Neural cell (in vitro differentiated cells): ENCODE measurements at regions not wholly inside any gene's neighbourhood (a gene's known extent, or its start where the extent isn't known, plus 50 kb on each side); places are given as distances from the start of the nearest gene placed in this dataset.

Source experiments
- H2AFZ ChIP-seq: fragments of 200-600, 300-800 bp; sonication (generic), shearing (Covaris generic); 2 replicates; pipeline ENCODE4 v1.6.0; 2014; ENCODE audit warnings: low read depth, mild to moderate bottlenecking, antibody characterized with exemption, low read length, moderate library complexity
- H3F3A ChIP-seq: fragments of 200-600 bp; shearing (Covaris generic); 2 replicates; pipeline ENCODE4 v1.6.1; 2016; ENCODE audit warnings: mild to moderate bottlenecking, moderate library complexity, mixed read lengths, antibody characterized with exemption, low read length; ENCODE audit not compliant: insufficient read depth, poor library complexity, severe bottlenecking
- H3K27ac ChIP-seq: fragments of 200-600, 300-800 bp; sonication (generic), shearing (Covaris generic); 2 replicates; pipeline ENCODE4 v1.5.1; 2014; ENCODE audit warnings: mild to moderate bottlenecking, low read length, moderate library complexity
- H3K27me3 ChIP-seq: fragments of 300-800, 200-600 bp; sonication (generic), shearing (Covaris generic); 2 replicates; pipeline ENCODE4 v1.6.0; 2014; ENCODE audit warnings: mild to moderate bottlenecking, low read depth, low read length, moderate library complexity; ENCODE audit not compliant: insufficient read depth
- H3K36me3 ChIP-seq: fragments of 300-800, 200-600 bp; sonication (generic), shearing (Covaris generic); 2 replicates; pipeline ENCODE4 v1.5.1; 2014; ENCODE audit warnings: mild to moderate bottlenecking, antibody characterized with exemption, low read length, moderate library complexity; ENCODE audit not compliant: insufficient read depth
- H3K4me2 ChIP-seq: fragments of 300-800, 200-600 bp; sonication (generic), shearing (Covaris generic); 2 replicates; pipeline ENCODE4 v1.6.0; 2014; ENCODE audit warnings: mild to moderate bottlenecking, low read length
- H3K4me3 ChIP-seq: fragments of 300-800, 200-600 bp; sonication (generic), shearing (Covaris generic); 2 replicates; pipeline ENCODE4 v1.5.1; 2014; ENCODE audit warnings: mild to moderate bottlenecking, low read length, moderate library complexity
- H3K79me2 ChIP-seq: fragments of 200-600 bp; shearing (Covaris generic); replicated peaks from 2 replicates; pipeline ENCODE4 v1.6.0; 2014; ENCODE audit warnings: mild to moderate bottlenecking, low read length, moderate library complexity; ENCODE audit not compliant: insufficient read depth
- H3K9ac ChIP-seq: fragments of 300-800, 200-600 bp; sonication (generic), shearing (Covaris generic); 2 replicates; pipeline ENCODE4 v1.6.1; 2016; ENCODE audit warnings: mild to moderate bottlenecking, low read length, mixed read lengths
- H3K9me2 ChIP-seq: fragments of 200-600 bp; shearing (Covaris generic); 2 replicates; pipeline ENCODE4 v1.6.1; 2016; ENCODE audit warnings: mild to moderate bottlenecking, low read length, mixed read lengths; ENCODE audit not compliant: insufficient read depth
- H3K9me3 ChIP-seq: fragments of 200-600, 300-800 bp; sonication (generic), shearing (Covaris generic); 2 replicates; pipeline ENCODE4 v1.6.1; 2016; ENCODE audit warnings: mild to moderate bottlenecking, mixed run types, low read length, moderate library complexity, mixed read lengths
- H4K20me1 ChIP-seq: fragments of 200-600 bp; shearing (Covaris generic); 2 replicates; pipeline ENCODE4 v1.6.1; 2016; ENCODE audit warnings: mild to moderate bottlenecking, mixed run types; ENCODE audit not compliant: insufficient read depth
- CTCF ChIP-seq: fragments of 450-650 bp; IDR thresholded peaks from 2 replicates; pipeline ENCODE4 v1.5.1; 2014; ENCODE audit warnings: antibody characterized with exemption, mild to moderate bottlenecking, moderate library complexity; ENCODE audit not compliant: poor library complexity, severe bottlenecking
- EP300 ChIP-seq: fragments of 450-650 bp; conservative IDR thresholded peaks from 2 replicates; pipeline ENCODE4 v1.6.1; 2014; ENCODE audit warnings: antibody characterized with exemption, mild to moderate bottlenecking, moderate library complexity; ENCODE audit not compliant: poor library complexity, severe bottlenecking
- EZH2 ChIP-seq: fragments of 200-600, 300-800 bp; shearing (Covaris generic), sonication (generic); IDR thresholded peaks from 2 replicates; pipeline ENCODE4 v1.6.1; 2014; ENCODE audit warnings: antibody characterized with exemption, low read length, borderline replicate concordance, mild to moderate bottlenecking; ENCODE audit not compliant: insufficient read depth, poor library complexity, severe bottlenecking
- MXI1 ChIP-seq: fragments of 450-650 bp; conservative IDR thresholded peaks from 2 replicates; pipeline ENCODE4 v1.6.1; 2014; ENCODE audit warnings: antibody characterized with exemption, mild to moderate bottlenecking; ENCODE audit not compliant: poor library complexity, severe bottlenecking
- POLR2AphosphoS5 ChIP-seq: IDR thresholded peaks from 2 replicates; pipeline ENCODE4 v1.6.1; 2012
- RAD21 ChIP-seq: fragments of 450-650 bp; conservative IDR thresholded peaks from 2 replicates; pipeline ENCODE4 v1.6.1; 2014; ENCODE audit warnings: antibody characterized with exemption, mild to moderate bottlenecking, moderate library complexity
- REST ChIP-seq: IDR thresholded peaks from 2 replicates; pipeline ENCODE4 v1.6.1; 2012; ENCODE audit warnings: borderline replicate concordance
- SMC3 ChIP-seq: fragments of 450-650 bp; conservative IDR thresholded peaks from 2 replicates; pipeline ENCODE4 v1.6.1; 2014; ENCODE audit warnings: antibody characterized with exemption, mild to moderate bottlenecking, moderate library complexity; ENCODE audit not compliant: poor library complexity
- TAF1 ChIP-seq: IDR thresholded peaks from 2 replicates; pipeline ENCODE4 v1.6.1; 2012; ENCODE audit warnings: low read depth

GRCh38 chr1:168371477-168371876 is 90.8 kb downstream of the TBX19 start:
- no peaks in the 10 kb centered on the region for H4K20me1 ChIP-seq
- no peak overlapping the region for H3K9ac ChIP-seq
- H3K4me3 ChIP-seq: no peak overlapping the region
- no peaks in the 10 kb centered on the region for H3K79me2 ChIP-seq
- no peaks in the 10 kb centered on the region for H3K9me2 ChIP-seq
- H3F3A ChIP-seq: no peaks in the 10 kb centered on the region
- no peak overlapping the region for H3K4me2 ChIP-seq
- H3K36me3 ChIP-seq: no peaks in the 10 kb centered on the region
- no peaks in the 10 kb centered on the region for H3K9me3 ChIP-seq
- no peaks in the 10 kb centered on the region for H3K27me3 ChIP-seq
- H3K27ac ChIP-seq: no peak overlapping the region
- H2AFZ ChIP-seq: no peak overlapping the region
- no peak for TF ChIP-seq CTCF
- no peak for TF ChIP-seq RAD21

- no peaks in the 10 kb centered on the region for H3K27me3 ChIP-seq
- H3K79me2 ChIP-seq: no peaks in the 10 kb centered on the region
- H3K9ac ChIP-seq: no peak overlapping the region
- TF ChIP-seq SMC3 (no peak), MXI1 (no peak), TAF1 (no peak), REST (no peak), CTCF (no peak), RAD21 (no peak), EP300 (no peak), POLR2AphosphoS5 (no peak), EZH2 (no peak)
- H3K4me3 ChIP-seq: no peak overlapping the region
- H2AFZ ChIP-seq: no peak overlapping the region
- no peaks in the 10 kb centered on the region for H3F3A ChIP-seq
- no peaks in the 10 kb centered on the region for H3K36me3 ChIP-seq
- no peak overlapping the region for H3K27ac ChIP-seq
- H4K20me1 ChIP-seq: no peaks in the 10 kb centered on the region
- no peaks in the 10 kb centered on the region for H3K9me3 ChIP-seq
- H3K9me2 ChIP-seq: no peaks in the 10 kb centered on the region
- no peak overlapping the region for H3K4me2 ChIP-seq
Observed at GRCh38 chr1:168370586-168370985, 89.9 kb downstream of the TBX19 start.
